HAP-1 (cell line): ENCODE measurements at regions not wholly inside any gene's neighbourhood (a gene's known extent, or its start where the extent isn't known, plus 50 kb on each side); places are given as distances from the start of the nearest gene placed in this dataset.
A peak's percentile ranks its signal among the peaks of the same experiment; 100 is the strongest.

Experiments used
- DNase-seq, 2 experiments: peaks; one replicate each; pipeline ENCODE4 v3.0.0-alpha.2; 2016 to 2020; ENCODE audit warnings: low spot score in 2 of 2
- H3K27me3 ChIP-seq: fragments of 250-450 bp; sonication (Bioruptor Pico); 2 replicates; pipeline ENCODE4 v1.5.1; 2020; ENCODE audit warnings: low read depth, mild to moderate bottlenecking, moderate library complexity
- H3K36me3 ChIP-seq: fragments of 250-450 bp; sonication (Bioruptor Pico); replicated peaks from 2 replicates; pipeline ENCODE4 v1.5.1; 2020; ENCODE audit warnings: mild to moderate bottlenecking
- H3K4me1 ChIP-seq: fragments of 250-450 bp; sonication (Bioruptor Pico); 2 replicates; pipeline ENCODE4 v1.5.1; 2020; ENCODE audit warnings: mild to moderate bottlenecking
- H3K4me3 ChIP-seq: fragments of 250-450 bp; sonication (Bioruptor Pico); 2 replicates; pipeline ENCODE4 v1.5.1; 2020; ENCODE audit warnings: mild to moderate bottlenecking, moderate library complexity
- H3K9me3 ChIP-seq: fragments of 250-450 bp; sonication (Bioruptor Pico); 2 replicates; pipeline ENCODE4 v1.5.1; 2020; ENCODE audit warnings: mild to moderate bottlenecking, moderate library complexity
- in situ Hi-C: fragments of 300-500 bp; cut with MboI; formaldehyde crosslinking; loops from 3 replicates; pipeline ENCODE4 v1.14.3; 2020; ENCODE audit warnings: low sequenced_read_pairs, inconsistent platforms, mixed read lengths

GRCh38 chr9:1857808-1858207 is 157.3 kb upstream of the SMARCA2 start:
- Histone ChIP-seq H3K36me3 (no peaks in the 10 kb centered on the region), H3K9me3 (no peaks in the 10 kb centered on the region), H3K4me3 (no peak overlapping the region), H3K27me3 (no peaks in the 10 kb centered on the region), H3K4me1 (no peaks in the 10 kb centered on the region)
- in situ Hi-C loops, result no loop called here
- DNase-seq, result no peak

DNA sequence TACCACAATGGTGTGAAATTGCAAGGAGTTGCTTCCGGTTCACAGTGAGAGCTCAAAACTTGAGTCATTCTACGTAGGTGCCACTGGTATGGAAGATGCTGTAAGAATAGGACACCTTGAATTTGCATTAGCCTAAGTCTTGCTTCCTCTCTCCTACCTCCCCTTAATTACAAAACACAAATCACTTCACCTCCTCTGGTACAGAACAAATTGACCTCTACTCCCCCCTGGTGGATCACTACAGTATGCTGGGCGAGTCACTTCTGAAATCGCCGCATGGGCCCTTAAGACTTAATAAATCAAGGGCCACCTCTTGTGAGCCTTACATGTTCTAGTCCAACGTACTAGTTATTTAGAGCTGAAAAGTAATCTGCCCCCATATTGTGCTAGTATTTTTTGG is 145.3 kb upstream of the SMARCA2 start:
- DNase-seq, result peak; percentile 42 to 71
- Histone ChIP-seq H3K36me3 (no peaks in the 10 kb centered on the region), H3K9me3 (no peaks in the 10 kb centered on the region), H3K27me3 (no peaks in the 10 kb centered on the region), H3K4me3 (no peak overlapping the region), H3K4me1 (no peaks in the 10 kb centered on the region; the same call in none of the 2 replicates)
- in situ Hi-C loops, result no loop called here

DNA sequence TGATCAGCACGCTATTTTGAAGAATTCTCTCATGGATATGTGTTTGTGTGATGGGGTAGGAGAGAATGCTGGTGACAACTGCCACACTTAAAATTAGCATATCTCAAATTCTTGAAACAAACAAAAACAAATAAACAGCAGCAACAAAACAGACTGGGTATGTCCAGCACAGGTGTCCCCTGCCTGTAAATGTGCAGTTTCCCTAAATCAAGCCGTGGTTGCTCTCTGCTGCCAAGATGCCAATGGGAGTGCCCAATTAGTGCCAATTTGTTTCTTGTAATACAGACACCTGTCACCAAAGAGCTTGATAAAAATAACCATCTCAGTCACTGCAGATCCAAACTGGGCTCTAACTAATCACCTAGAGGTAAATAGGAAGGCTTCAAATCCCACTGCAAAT is 144.2 kb upstream of the SMARCA2 start:
- no peak for DNase-seq
- H3K36me3 ChIP-seq, result no peaks in the 10 kb centered on the region
- H3K4me3 ChIP-seq, result no peak overlapping the region
- H3K27me3 ChIP-seq, result no peaks in the 10 kb centered on the region
- in situ Hi-C loops, result no loop called here
- no peaks in the 10 kb centered on the region; the same call in none of the 2 replicates for H3K4me1 ChIP-seq
- H3K9me3 ChIP-seq, result no peaks in the 10 kb centered on the region

- peak; percentile 20 to 28 for DNase-seq
- no peaks in the 10 kb centered on the region; the same call in none of the 2 replicates for H3K4me1 ChIP-seq
- H3K27me3 ChIP-seq, result no peaks in the 10 kb centered on the region
- H3K9me3 ChIP-seq, result no peaks in the 10 kb centered on the region
- no peaks in the 10 kb centered on the region for H3K36me3 ChIP-seq
- H3K4me3 ChIP-seq, result no peak overlapping the region
- in situ Hi-C loops, result no loop called here
These were observed 143.3 kb upstream of the SMARCA2 start for GRCh38 chr9:1871626-1872419.

GRCh38 chr9:1875251-1875851 is 139.8 kb upstream of the SMARCA2 start:
- no peak overlapping the region for H3K4me3 ChIP-seq
- H3K36me3 ChIP-seq, result no peaks in the 10 kb centered on the region
- in situ Hi-C loops, result no loop called here
- H3K4me1 ChIP-seq, result no peaks in the 10 kb centered on the region; the same call in none of the 2 replicates
- H3K9me3 ChIP-seq, result no peaks in the 10 kb centered on the region
- H3K27me3 ChIP-seq, result no peaks in the 10 kb centered on the region
- no peak for DNase-seq

- H3K27me3 ChIP-seq, result no peaks in the 10 kb centered on the region
- H3K9me3 ChIP-seq, result no peaks in the 10 kb centered on the region
- in situ Hi-C loops, result no loop called here
- no peak for DNase-seq
- H3K36me3 ChIP-seq, result no peaks in the 10 kb centered on the region
- no peak overlapping the region for H3K4me3 ChIP-seq
- no peaks in the 10 kb centered on the region; the same call in none of the 2 replicates for H3K4me1 ChIP-seq
These were observed 139.2 kb upstream of the SMARCA2 start for GRCh38 chr9:1875921-1876448.

DNA sequence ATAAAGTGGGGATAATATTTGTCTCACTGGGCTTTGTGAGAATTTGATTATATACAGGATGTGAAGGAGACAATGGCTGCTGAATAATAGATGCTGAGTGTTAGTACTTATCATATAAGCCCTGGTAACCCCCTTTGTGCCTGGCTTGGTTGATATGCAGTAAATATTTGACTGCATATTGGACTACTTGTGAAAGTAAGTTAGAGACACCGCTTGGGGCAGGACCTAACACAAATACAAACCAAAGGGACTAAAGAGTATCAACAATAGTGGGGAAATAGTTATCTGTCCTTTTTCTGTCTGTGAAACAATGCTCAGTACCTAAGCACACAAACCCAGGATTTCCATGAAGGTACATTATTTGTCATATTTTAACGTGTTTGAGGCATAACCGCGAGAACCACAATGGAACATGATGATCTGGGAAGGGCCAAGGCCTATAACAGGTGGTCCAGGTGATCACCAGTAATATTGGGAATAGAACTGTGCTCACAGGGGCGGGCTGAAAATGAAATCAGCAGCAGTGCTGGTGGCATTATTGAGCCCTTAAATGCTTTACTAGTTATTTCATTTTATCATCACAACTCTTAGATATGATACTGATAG is 138.2 kb upstream of the SMARCA2 start:
- Histone ChIP-seq H3K4me3 (no peak overlapping the region), H3K27me3 (no peaks in the 10 kb centered on the region), H3K9me3 (no peaks in the 10 kb centered on the region), H3K36me3 (no peaks in the 10 kb centered on the region), H3K4me1 (no peaks in the 10 kb centered on the region; the same call in none of the 2 replicates)
- no peak for DNase-seq
- in situ Hi-C loops, result no loop called here

- no peaks in the 10 kb centered on the region for H3K4me1 ChIP-seq
- in situ Hi-C loops, result no loop called here
- DNase-seq, result no peak
- H3K9me3 ChIP-seq, result no peaks in the 10 kb centered on the region
- no peaks in the 10 kb centered on the region for H3K36me3 ChIP-seq
- no peak overlapping the region for H3K4me3 ChIP-seq
- H3K27me3 ChIP-seq, result no peaks in the 10 kb centered on the region
These were observed 137.2 kb upstream of the SMARCA2 start for GRCh38 chr9:1877951-1878350.

DNA sequence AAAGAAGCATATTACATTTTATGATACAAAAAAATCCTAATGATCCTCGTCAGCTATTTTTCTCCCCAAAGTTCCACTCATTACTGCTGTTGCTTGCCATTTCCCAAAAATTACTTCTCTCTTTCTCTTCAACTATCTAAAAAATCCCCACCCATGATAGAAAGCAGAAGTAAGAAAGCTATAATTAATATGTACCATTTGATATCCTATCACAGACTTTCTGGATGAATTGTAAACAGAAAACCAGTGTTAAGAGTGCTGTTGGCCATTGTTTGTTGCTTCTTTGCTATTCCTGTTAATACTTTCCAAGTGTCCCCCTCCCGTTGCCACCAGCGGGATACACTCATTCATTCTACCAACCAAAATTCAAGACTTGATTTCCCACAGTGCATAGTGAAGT is 136.3 kb upstream of the SMARCA2 start:
- Histone ChIP-seq H3K27me3 (no peaks in the 10 kb centered on the region), H3K4me3 (no peak overlapping the region), H3K36me3 (no peaks in the 10 kb centered on the region), H3K9me3 (no peaks in the 10 kb centered on the region), H3K4me1 (no peaks in the 10 kb centered on the region)
- in situ Hi-C loops, result no loop called here
- no peak for DNase-seq

DNA sequence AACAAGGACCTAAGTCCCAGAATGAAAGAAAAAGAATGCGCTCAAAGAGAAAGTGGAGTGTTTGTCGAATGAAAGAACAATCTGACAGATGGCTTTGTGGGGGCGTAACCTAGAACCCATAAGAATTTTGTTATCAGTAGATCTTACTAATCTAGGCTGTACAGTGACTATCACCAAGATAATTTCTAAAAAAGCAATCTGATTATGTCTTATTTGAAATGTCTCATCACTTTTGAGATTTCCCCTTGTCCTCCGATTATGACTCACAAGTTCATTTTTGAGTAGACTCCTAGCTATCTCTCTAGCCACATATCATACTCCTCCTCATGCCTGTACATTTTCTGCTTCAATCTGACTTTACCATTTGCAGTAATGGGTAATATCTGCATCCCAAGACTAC is 135.6 kb upstream of the SMARCA2 start:
- no peaks in the 10 kb centered on the region for H3K4me1 ChIP-seq
- H3K9me3 ChIP-seq, result no peaks in the 10 kb centered on the region
- no peak for DNase-seq
- H3K27me3 ChIP-seq, result no peaks in the 10 kb centered on the region
- H3K36me3 ChIP-seq, result no peaks in the 10 kb centered on the region
- H3K4me3 ChIP-seq, result no peak overlapping the region
- in situ Hi-C loops, result no loop called here

- in situ Hi-C loops, result no loop called here
- Histone ChIP-seq H3K9me3 (no peaks in the 10 kb centered on the region), H3K4me1 (no peaks in the 10 kb centered on the region), H3K27me3 (no peaks in the 10 kb centered on the region), H3K36me3 (no peaks in the 10 kb centered on the region), H3K4me3 (no peak overlapping the region)
- DNase-seq, result no peak
These were observed 135.0 kb upstream of the SMARCA2 start for GRCh38 chr9:1880038-1880565.

GRCh38 chr9:1881708-1882295 is 133.3 kb upstream of the SMARCA2 start:
- Histone ChIP-seq H3K4me3 (no peak overlapping the region), H3K27me3 (no peaks in the 10 kb centered on the region), H3K36me3 (no peaks in the 10 kb centered on the region), H3K9me3 (no peaks in the 10 kb centered on the region; the same call in 1 of the 2 replicates), H3K4me1 (no peaks in the 10 kb centered on the region)
- in situ Hi-C loops, result no loop called here
- no peak for DNase-seq

GRCh38 chr9:1882711-1883403 is 132.3 kb upstream of the SMARCA2 start:
- no peak for DNase-seq
- no peaks in the 10 kb centered on the region for H3K27me3 ChIP-seq
- no peaks in the 10 kb centered on the region; the same call in 1 of the 2 replicates for H3K9me3 ChIP-seq
- no peaks in the 10 kb centered on the region for H3K36me3 ChIP-seq
- H3K4me1 ChIP-seq, result no peaks in the 10 kb centered on the region
- in situ Hi-C loops, result no loop called here
- no peak overlapping the region for H3K4me3 ChIP-seq
